Spleen (tissue), 7 donors: ENCODE measurements at regions not wholly inside any gene's neighbourhood (a gene's known extent, or its start where the extent isn't known, plus 50 kb on each side); places are given as distances from the start of the nearest gene placed in this dataset.

Experiments
- POLR2A ChIP-seq, 3 donors: fragments of 450-650 bp; IDR thresholded peaks; one replicate each; pipeline ENCODE4 v1.5.1; 2017; ENCODE audit warnings: antibody characterized with exemption in 3 of 3, mild to moderate bottlenecking in 1 of 3
- POLR2AphosphoS5 ChIP-seq, 3 donors: sonication (generic); formaldehyde crosslinking; IDR thresholded peaks; one replicate each; pipeline ENCODE4 v1.5.1; 2017; ENCODE audit warnings: antibody characterized with exemption in 3 of 3
- TF ChIP-seq, protein P1 (sequence below), 11 experiments: fragments of 200-600 bp in 7 of 11; fragments of 450-650 bp in 4 of 11; sonication (generic) in 4 of 11; IDR thresholded peaks in 8 of 11; conservative IDR thresholded peaks in 3 of 11; 1 replicate in 7 of 11; 2 replicates in 4 of 11; pipeline versions ENCODE4 v1.4.0 to v1.8.0; 2016 to 2021; ENCODE audit warnings: antibody characterized with exemption in 11 of 11, inconsistent platforms in 4 of 11, mild to moderate bottlenecking in 1 of 11
- donor health status: DM: no; HTN: no; CAD: no; lungs with moderate emphysema.
- donor health status: DM: no; HTN: no; CAD: no.
- donor health status: DM: no; HTN: no; CAD: no.

DNA sequence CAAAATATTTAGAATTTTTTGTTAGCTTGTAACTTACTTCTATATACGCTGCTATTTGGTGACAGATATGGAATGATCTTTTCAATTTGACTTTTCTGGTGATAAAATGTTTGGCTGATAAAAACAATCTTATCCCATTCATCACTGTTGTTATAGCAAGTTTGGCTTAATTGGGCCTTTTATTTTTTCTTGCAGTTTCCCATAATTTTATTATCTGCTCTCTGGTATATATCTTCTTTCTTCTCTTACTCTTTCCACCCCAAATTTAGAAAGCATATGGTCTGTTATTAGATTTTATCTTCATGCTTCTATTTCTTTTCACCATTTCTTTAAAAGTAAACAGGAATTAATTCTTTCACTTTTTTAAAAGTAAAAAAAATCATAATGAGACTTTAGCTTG is 474.4 kb downstream of the TLE1 start:
- TF ChIP-seq, protein P1, sequence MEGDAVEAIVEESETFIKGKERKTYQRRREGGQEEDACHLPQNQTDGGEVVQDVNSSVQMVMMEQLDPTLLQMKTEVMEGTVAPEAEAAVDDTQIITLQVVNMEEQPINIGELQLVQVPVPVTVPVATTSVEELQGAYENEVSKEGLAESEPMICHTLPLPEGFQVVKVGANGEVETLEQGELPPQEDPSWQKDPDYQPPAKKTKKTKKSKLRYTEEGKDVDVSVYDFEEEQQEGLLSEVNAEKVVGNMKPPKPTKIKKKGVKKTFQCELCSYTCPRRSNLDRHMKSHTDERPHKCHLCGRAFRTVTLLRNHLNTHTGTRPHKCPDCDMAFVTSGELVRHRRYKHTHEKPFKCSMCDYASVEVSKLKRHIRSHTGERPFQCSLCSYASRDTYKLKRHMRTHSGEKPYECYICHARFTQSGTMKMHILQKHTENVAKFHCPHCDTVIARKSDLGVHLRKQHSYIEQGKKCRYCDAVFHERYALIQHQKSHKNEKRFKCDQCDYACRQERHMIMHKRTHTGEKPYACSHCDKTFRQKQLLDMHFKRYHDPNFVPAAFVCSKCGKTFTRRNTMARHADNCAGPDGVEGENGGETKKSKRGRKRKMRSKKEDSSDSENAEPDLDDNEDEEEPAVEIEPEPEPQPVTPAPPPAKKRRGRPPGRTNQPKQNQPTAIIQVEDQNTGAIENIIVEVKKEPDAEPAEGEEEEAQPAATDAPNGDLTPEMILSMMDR (IDR thresholded peaks at IDR 0.05 in 8 of 11, conservative IDR thresholded peaks at IDR 0.05 in 3 of 11) = no peak
- TF ChIP-seq POLR2A (IDR thresholded peaks at IDR 0.05) = no peak
- TF ChIP-seq POLR2AphosphoS5 (IDR thresholded peaks at IDR 0.05) = no peak
